Breast epithelium (tissue), 4 donors: ENCODE measurements at regions not wholly inside any gene's neighbourhood (a gene's known extent, or its start where the extent isn't known, plus 50 kb on each side); places are given as distances from the start of the nearest gene placed in this dataset.

Experiments
- DNase-seq, 2 donors: peaks; one replicate each; pipeline ENCODE4 v3.0.0-alpha.2; 2019; ENCODE audit warnings: low spot score in 2 of 2
- H3K27ac ChIP-seq, 2 donors: fragments of 200-600 bp; sonication (generic) in 1 of 2; one replicate each; pipeline ENCODE4 v1.5.1; 2016 to 2019; ENCODE audit warnings: mild to moderate bottlenecking in 1 of 2
- H3K27me3 ChIP-seq, 2 donors: fragments of 200-600 bp; sonication (generic) in 1 of 2; one replicate each; pipeline versions ENCODE4 v1.5.1 to v1.6.0; 2017 to 2019; ENCODE audit warnings: control low read depth in 1 of 2, mild to moderate bottlenecking in 1 of 2
- H3K36me3 ChIP-seq: fragments of 200-600 bp; one replicate; pipeline ENCODE4 v1.5.1; 2019
- H3K4me1 ChIP-seq, 2 donors: fragments of 200-600 bp; sonication (generic); one replicate each; pipeline ENCODE4 v1.5.1; 2016 to 2019; ENCODE audit warnings: control low read depth in 1 of 2
- H3K4me3 ChIP-seq, 3 donors: fragments of 200-600 bp; sonication (generic); 1 replicate in 2 of 3; 2 replicates in 1 of 3; pipeline ENCODE4 v1.5.1; 2016 to 2019; ENCODE audit warnings: mild to moderate bottlenecking in 3 of 3, moderate library complexity in 2 of 3
- H3K9me3 ChIP-seq, 2 donors: fragments of 200-600 bp; sonication (generic) in 1 of 2; one replicate each; pipeline ENCODE4 v1.5.1; 2016 to 2019; ENCODE audit warnings: control low read depth in 1 of 2
- CTCF ChIP-seq, 3 donors: fragments of 450-650 bp; IDR thresholded peaks; one replicate each; pipeline ENCODE4 v1.5.1; 2016 to 2017; ENCODE audit warnings: antibody characterized with exemption in 3 of 3, mild to moderate bottlenecking in 3 of 3, moderate library complexity in 3 of 3
- POLR2A ChIP-seq: fragments of 450-650 bp; IDR thresholded peaks from one replicate; pipeline ENCODE4 v1.6.1; 2016; ENCODE audit warnings: antibody characterized with exemption, mild to moderate bottlenecking, moderate library complexity
- POLR2AphosphoS5 ChIP-seq, 3 donors: sonication (generic); formaldehyde crosslinking; IDR thresholded peaks; one replicate each; pipeline ENCODE4 v1.6.1; 2017; ENCODE audit warnings: antibody characterized with exemption in 3 of 3
- intact Hi-C: fragments of 100-400 bp; cut with DNase I; formaldehyde crosslinking; loops from one replicate; pipeline ENCODE4 v1.15.1; 2023; ENCODE audit warnings: low total_unique reads

- no peak for DNase-seq
- Histone ChIP-seq H3K4me3 (no peak overlapping the region), H3K4me1 (no peaks in the 10 kb centered on the region), H3K27ac (no peak overlapping the region), H3K9me3 (no peaks in the 10 kb centered on the region), H3K27me3 (no peaks in the 10 kb centered on the region), H3K36me3 (no peaks in the 10 kb centered on the region)
- intact Hi-C loops: no loop called here
- TF ChIP-seq POLR2A: no peak
- no peak for TF ChIP-seq POLR2AphosphoS5 (IDR thresholded peaks at IDR 0.05)
- no peak for TF ChIP-seq CTCF (IDR thresholded peaks at IDR 0.05)
Measured at GRCh38 chr5:167592114-167592513, 699.3 kb upstream of the WWC1 start.

- Histone ChIP-seq H3K27me3 (no peaks in the 10 kb centered on the region), H3K9me3 (no peaks in the 10 kb centered on the region), H3K4me1 (no peaks in the 10 kb centered on the region), H3K4me3 (no peak overlapping the region), H3K27ac (no peak overlapping the region), H3K36me3 (no peaks in the 10 kb centered on the region)
- DNase-seq: no peak
- TF ChIP-seq POLR2A (no peak), CTCF (IDR thresholded peaks at IDR 0.05) (no peak), POLR2AphosphoS5 (IDR thresholded peaks at IDR 0.05) (no peak)
- intact Hi-C loops: no loop called here
Measured at GRCh38 chr5:167593329-167594060, 698.0 kb upstream of the WWC1 start.

GRCh38 chr5:167594061-167594435 lies 697.4 kb upstream of the WWC1 start:
- Histone ChIP-seq H3K4me1 (no peaks in the 10 kb centered on the region), H3K27me3 (no peaks in the 10 kb centered on the region), H3K4me3 (no peak overlapping the region), H3K9me3 (no peaks in the 10 kb centered on the region), H3K27ac (no peak overlapping the region), H3K36me3 (no peaks in the 10 kb centered on the region)
- TF ChIP-seq POLR2AphosphoS5 (IDR thresholded peaks at IDR 0.05) (no peak), CTCF (IDR thresholded peaks at IDR 0.05) (no peak), POLR2A (no peak)
- intact Hi-C loops: no loop called here
- no peak for DNase-seq

- H3K4me3 ChIP-seq: no peak overlapping the region
- H3K36me3 ChIP-seq: no peaks in the 10 kb centered on the region
- DNase-seq: no peak
- H3K27me3 ChIP-seq: no peaks in the 10 kb centered on the region
- intact Hi-C loops: no loop called here
- H3K9me3 ChIP-seq: no peaks in the 10 kb centered on the region
- no peaks in the 10 kb centered on the region for H3K4me1 ChIP-seq
- no peak for TF ChIP-seq POLR2A
- no peak for TF ChIP-seq CTCF (IDR thresholded peaks at IDR 0.05)
- TF ChIP-seq POLR2AphosphoS5 (IDR thresholded peaks at IDR 0.05): no peak
- H3K27ac ChIP-seq: no peak overlapping the region
Measured at GRCh38 chr5:167594750-167595149, 696.7 kb upstream of the WWC1 start.

- no peaks in the 10 kb centered on the region for H3K36me3 ChIP-seq
- H3K4me1 ChIP-seq: no peaks in the 10 kb centered on the region
- TF ChIP-seq POLR2AphosphoS5 (IDR thresholded peaks at IDR 0.05) (no peak), CTCF (IDR thresholded peaks at IDR 0.05) (no peak), POLR2A (no peak)
- H3K27ac ChIP-seq: no peak overlapping the region
- H3K27me3 ChIP-seq: no peaks in the 10 kb centered on the region
- no peaks in the 10 kb centered on the region for H3K9me3 ChIP-seq
- intact Hi-C loops: no loop called here
- H3K4me3 ChIP-seq: no peak overlapping the region
- DNase-seq: no peak
Measured at GRCh38 chr5:167595196-167595595, 696.2 kb upstream of the WWC1 start.
